Natural killer cell (primary cell): ENCODE measurements at regions not wholly inside any gene's neighbourhood (a gene's known extent, or its start where the extent isn't known, plus 50 kb on each side); places are given as distances from the start of the nearest gene placed in this dataset.
"Not testable (repeated sequence)": the region's sequence is repeated elsewhere in the genome, so short reads cannot be mapped to it uniquely, and the experiment has no call there.

ENCODE experiments used
- ATAC-seq, 3 donors: fragments of 150-1000 bp in 2 of 3; fragments of 200-7000 bp in 1 of 3; cut with Tn5 transposase; 1 replicate in 1 of 3; 2 replicates in 2 of 3; pipeline ENCODE4 v1.10.0; 2021; ENCODE audit warnings: mild to moderate bottlenecking in 2 of 3, moderate library complexity in 2 of 3
- DNase-seq, 2 donors: peaks; one replicate each; pipeline versions ENCODE4 v3.0.0 to v3.0.0-alpha.2; 2013 to 2021; ENCODE audit warnings: mixed read lengths in 1 of 2
- H3K27ac ChIP-seq: one replicate; pipeline ENCODE4 v1.5.1; 2013; ENCODE audit warnings: mild to moderate bottlenecking, low read length
- H3K27me3 ChIP-seq: one replicate; pipeline ENCODE4 v1.6.1; 2013; ENCODE audit warnings: low read length; ENCODE audit not compliant: control insufficient read depth, insufficient read depth
- H3K36me3 ChIP-seq: one replicate; pipeline ENCODE4 v1.6.1; 2013; ENCODE audit warnings: low read length; ENCODE audit not compliant: control insufficient read depth, insufficient read depth
- H3K4me1 ChIP-seq: one replicate; pipeline ENCODE4 v1.6.1; 2013; ENCODE audit warnings: low read length; ENCODE audit not compliant: control insufficient read depth, insufficient read depth
- H3K4me3 ChIP-seq: one replicate; pipeline ENCODE4 v1.5.1; 2013; ENCODE audit warnings: low read length
- H3K9me3 ChIP-seq: one replicate; pipeline ENCODE4 v1.6.1; 2013; ENCODE audit warnings: low read length; ENCODE audit not compliant: control insufficient read depth, insufficient read depth
- H3K27ac Mint-ChIP-seq, 2 donors: one replicate each; pipeline ENCODE4 v1.8.0; 2022; ENCODE audit warnings: mild to moderate bottlenecking in 2 of 2, mixed read lengths in 2 of 2, moderate library complexity in 1 of 2
- H3K27me3 Mint-ChIP-seq, 2 donors: one replicate each; pipeline ENCODE4 v1.8.0; 2022; ENCODE audit warnings: low read depth in 2 of 2, mixed read lengths in 2 of 2
- H3K36me3 Mint-ChIP-seq: one replicate; pipeline ENCODE4 v1.8.0; 2022; ENCODE audit warnings: mixed read lengths
- H3K4me1 Mint-ChIP-seq, 2 donors: one replicate each; pipeline ENCODE4 v1.8.0; 2022; ENCODE audit warnings: mixed read lengths in 2 of 2
- H3K4me3 Mint-ChIP-seq: one replicate; pipeline ENCODE4 v1.8.0; 2022; ENCODE audit warnings: mild to moderate bottlenecking, moderate library complexity, mixed read lengths
- H3K9me3 Mint-ChIP-seq, 2 donors: one replicate each; pipeline ENCODE4 v1.8.0; 2022; ENCODE audit warnings: mixed read lengths in 2 of 2
- CTCF ChIP-seq: fragments of 200-600 bp; IDR thresholded peaks from one replicate; pipeline ENCODE4 v1.8.0; 2022; ENCODE audit warnings: antibody characterized with exemption
- whole genome bisulfite sequencing: methylation state at CpG from one replicate; pipeline ENCODE4 v1.1.7; 2013; ENCODE audit warnings: missing lambda C conversion rate; ENCODE audit not compliant: insufficient coverage; 5-methylcytosine and 5-hydroxymethylcytosine counted together
- intact Hi-C: fragments of 100-400 bp; cut with micrococcal nuclease; formaldehyde crosslinking; loops from one replicate; pipeline ENCODE4 v1.14.2; 2022

DNA sequence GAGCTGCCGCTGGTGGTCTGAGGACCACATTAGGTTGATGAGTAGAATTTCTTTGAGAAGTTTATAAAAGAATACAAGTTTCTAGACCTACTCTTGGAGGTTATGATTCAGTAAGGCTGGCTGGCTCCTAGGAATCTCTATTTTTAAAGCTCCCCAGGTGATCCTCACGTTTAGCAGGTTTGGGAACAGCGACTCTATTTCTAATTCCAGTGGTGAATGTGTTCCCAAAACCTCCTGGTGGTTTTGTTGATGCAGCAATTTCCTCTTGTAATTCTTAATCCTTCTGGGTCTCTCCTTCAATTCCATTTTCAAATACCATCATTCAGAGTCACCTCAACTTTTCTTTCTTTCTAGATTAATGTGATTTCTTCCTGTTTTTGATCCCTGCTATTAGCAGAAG is 215.9 kb upstream of the RFX3 start:
- Histone ChIP-seq H3K4me3 (no peak overlapping the region), H3K9me3 (no peaks in the 10 kb centered on the region), H3K27ac (no peak overlapping the region), H3K27me3 (no peaks in the 10 kb centered on the region), H3K4me1 (no peaks in the 10 kb centered on the region), H3K36me3 (no peaks in the 10 kb centered on the region)
- H3K36me3 Mint-ChIP-seq, result no peaks in the 10 kb centered on the region
- no peak for TF ChIP-seq CTCF
- H3K27ac Mint-ChIP-seq, result no peak overlapping the region
- no peak overlapping the region for H3K4me3 Mint-ChIP-seq
- H3K9me3 Mint-ChIP-seq, result no peaks in the 10 kb centered on the region
- intact Hi-C loops, result no loop called here
- no peak for ATAC-seq
- H3K4me1 Mint-ChIP-seq, result no peaks in the 10 kb centered on the region
- no peak for DNase-seq
- 85% methylated on average over 3 of the region's 3 CpGs for WGBS
- H3K27me3 Mint-ChIP-seq, result peaks cover 4 to 15% of the 10 kb centered on the region in 2 donors

- WGBS, result 94% methylated on average over 7 of the region's 9 CpGs
Observed at GRCh38 chr9:3740690-3741419, 215.1 kb upstream of the RFX3 start.

DNA sequence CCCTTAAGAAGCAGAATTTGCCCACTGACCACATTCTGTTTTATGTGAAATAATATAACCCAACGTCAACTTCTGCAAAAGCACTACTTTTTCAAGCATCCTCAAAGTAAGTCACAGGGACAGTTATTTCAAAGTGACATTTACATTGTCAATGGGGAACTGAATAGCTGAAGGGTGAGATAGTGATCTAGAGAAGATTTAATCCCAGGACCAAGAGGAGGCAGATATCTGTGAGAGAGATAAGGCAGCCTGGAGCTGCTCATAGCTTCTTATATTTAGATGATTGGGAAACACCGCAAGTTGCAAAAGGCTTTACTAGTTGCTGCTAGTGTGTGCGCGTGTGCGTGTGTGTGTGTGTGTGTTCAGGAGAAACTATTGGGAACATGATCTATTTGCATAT is 210.4 kb upstream of the RFX3 start:
- Histone ChIP-seq H3K27me3 (no peaks in the 10 kb centered on the region), H3K36me3 (no peaks in the 10 kb centered on the region), H3K4me1 (no peaks in the 10 kb centered on the region), H3K4me3 (no peak overlapping the region), H3K27ac (no peak overlapping the region), H3K9me3 (no peaks in the 10 kb centered on the region)
- Mint-ChIP-seq H3K27me3 (peaks cover 0 to 8% of the 10 kb centered on the region in 2 donors), H3K36me3 (no peaks in the 10 kb centered on the region), H3K9me3 (no peaks in the 10 kb centered on the region), H3K4me1 (no peaks in the 10 kb centered on the region), H3K27ac (no peak overlapping the region), H3K4me3 (no peak overlapping the region)
- no peak for TF ChIP-seq CTCF
- ATAC-seq (peak in 1 of 3 donors; percentile 53), DNase-seq (no peak)
- intact Hi-C loops, result no loop called here
- WGBS, result 64% methylated on average over 4 of the region's 5 CpGs

More at GRCh38 chr9:3740690-3741419, 215.1 kb upstream of the RFX3 start:
- H3K4me3 ChIP-seq, result no peak overlapping the region
- no peaks in the 10 kb centered on the region for H3K4me1 ChIP-seq
- Mint-ChIP-seq H3K27me3 (peaks cover 4 to 9% of the 10 kb centered on the region in 2 donors), H3K36me3 (no peaks in the 10 kb centered on the region), H3K4me1 (no peaks in the 10 kb centered on the region), H3K9me3 (no peaks in the 10 kb centered on the region), H3K4me3 (no peak overlapping the region), H3K27ac (no peak overlapping the region)
- intact Hi-C loops, result no loop called here
- H3K27me3 ChIP-seq, result no peaks in the 10 kb centered on the region
- H3K36me3 ChIP-seq, result no peaks in the 10 kb centered on the region
- H3K27ac ChIP-seq, result no peak overlapping the region
- no peak for ATAC-seq
- H3K9me3 ChIP-seq, result no peaks in the 10 kb centered on the region
- DNase-seq, result no peak
- no peak for TF ChIP-seq CTCF

DNA sequence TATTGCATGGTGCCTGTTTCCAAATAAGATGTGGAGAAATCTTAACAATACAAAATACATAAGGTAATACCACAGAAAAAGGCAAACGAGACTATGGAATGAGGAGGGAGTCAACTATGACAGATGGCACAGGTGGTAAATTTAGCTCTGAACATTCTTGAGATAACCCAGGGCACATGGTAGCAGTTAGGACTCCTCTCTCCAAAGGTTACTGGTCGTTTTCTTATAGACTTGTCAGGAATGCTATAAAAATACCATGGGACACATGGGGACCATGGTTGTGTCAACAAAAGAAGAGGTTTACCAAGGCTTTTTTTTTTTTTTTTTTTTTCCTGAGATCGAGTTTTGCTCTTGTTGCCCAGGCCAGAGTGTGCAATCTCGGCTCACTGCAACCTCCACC is 209.4 kb upstream of the RFX3 start:
- Mint-ChIP-seq H3K27me3 (no peaks in the 10 kb centered on the region), H3K4me1 (no peaks in the 10 kb centered on the region), H3K4me3 (no peak overlapping the region), H3K27ac (no peak overlapping the region), H3K9me3 (no peaks in the 10 kb centered on the region), H3K36me3 (no peaks in the 10 kb centered on the region)
- Histone ChIP-seq H3K27ac (no peak overlapping the region), H3K4me3 (no peak overlapping the region), H3K27me3 (no peaks in the 10 kb centered on the region), H3K9me3 (no peaks in the 10 kb centered on the region), H3K36me3 (no peaks in the 10 kb centered on the region), H3K4me1 (no peaks in the 10 kb centered on the region)
- ATAC-seq, result no peak
- intact Hi-C loops, result no loop called here
- 86% methylated on average over 3 of the region's 4 CpGs for WGBS
- no peak for DNase-seq
- no peak for TF ChIP-seq CTCF

DNA sequence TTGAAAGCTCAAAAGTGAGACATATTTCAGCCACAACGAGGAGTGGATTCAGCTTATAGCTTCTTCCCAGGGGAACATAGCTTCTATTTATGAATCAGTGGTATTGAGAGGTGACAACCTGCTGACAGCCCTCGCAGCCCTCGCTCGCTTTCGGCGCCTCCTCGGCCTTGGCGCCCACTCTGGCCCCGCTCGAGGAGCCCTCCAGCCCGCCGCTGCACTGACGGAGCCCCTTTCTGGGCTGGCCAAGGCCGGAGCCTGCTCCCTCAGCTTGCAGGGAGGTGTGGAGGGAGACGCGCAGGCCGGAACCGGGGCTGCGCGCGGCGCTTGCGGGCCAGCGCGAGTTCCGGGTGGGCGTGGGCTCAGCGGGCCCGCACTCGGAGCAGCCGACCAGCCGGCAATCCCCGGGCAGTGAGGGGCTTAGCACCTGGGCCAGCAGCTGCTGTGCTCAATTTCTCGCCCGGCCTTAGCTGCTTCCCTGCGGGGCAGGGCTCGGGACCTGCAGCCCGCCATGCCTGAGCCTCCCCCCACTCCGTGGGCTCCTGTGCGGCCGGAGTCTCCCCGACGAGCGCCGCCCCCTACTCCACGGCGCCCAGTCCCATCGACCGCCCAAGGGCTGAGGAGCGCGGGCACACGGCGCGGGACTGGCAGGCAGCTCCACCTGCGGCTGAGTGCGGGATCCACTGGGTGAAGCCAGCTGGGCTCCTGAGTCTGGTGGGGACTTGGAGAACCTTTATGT is 207.9 kb upstream of the RFX3 start:
- H3K36me3 Mint-ChIP-seq, H3K4me1 Mint-ChIP-seq, intact Hi-C loops, H3K4me3 ChIP-seq, H3K4me3 Mint-ChIP-seq, H3K27me3 ChIP-seq, DNase-seq, H3K27ac ChIP-seq, H3K9me3 Mint-ChIP-seq, H3K27ac Mint-ChIP-seq, H3K36me3 ChIP-seq, H3K4me1 ChIP-seq, ATAC-seq, H3K27me3 Mint-ChIP-seq, H3K9me3 ChIP-seq: not testable (repeated sequence)
- 93% methylated on average over 56 of the region's 56 CpGs for WGBS
